ENCODE measurements at regions not wholly inside any gene's neighbourhood (a gene's known extent, or its start where the extent isn't known, plus 50 kb on each side); places are given as distances from the start of the nearest gene placed in this dataset.
"Not testable (repeated sequence)": the region's sequence is repeated elsewhere in the genome, so short reads cannot be mapped to it uniquely, and the experiment has no call there.

- DNase-seq = no peak
Observed at GRCh38 chr22:27300536-27301285, 500.8 kb downstream of the MN1 start.

GRCh38 chr22:27302501-27302900 is 499.1 kb downstream of the MN1 start:
- DNase-seq = no peak

- DNase-seq = no peak
Observed at GRCh38 chr22:27303718-27304117, 497.8 kb downstream of the MN1 start.

- no peak for DNase-seq
Observed at GRCh38 chr22:27306771-27307170, 494.8 kb downstream of the MN1 start.

- no peak for DNase-seq
Observed at GRCh38 chr22:27307545-27308247, 493.9 kb downstream of the MN1 start.

- DNase-seq = no peak
Observed at GRCh38 chr22:27308513-27308912, 493.0 kb downstream of the MN1 start.

GRCh38 chr22:27309697-27310096 is 491.9 kb downstream of the MN1 start:
- no peak for DNase-seq

GRCh38 chr22:27310966-27311697 is 490.4 kb downstream of the MN1 start:
- DNase-seq = no peak

GRCh38 chr22:27311698-27312550 is 489.6 kb downstream of the MN1 start:
- DNase-seq = no peak

- no peak for DNase-seq
Observed at GRCh38 chr22:27312565-27312964, 489.0 kb downstream of the MN1 start.

GRCh38 chr22:27312966-27313855 is 488.3 kb downstream of the MN1 start:
- no peak for DNase-seq

- DNase-seq = no peak
Observed at GRCh38 chr22:27314276-27314807, 487.2 kb downstream of the MN1 start.

- no peak for DNase-seq
Observed at GRCh38 chr22:27315833-27316232, 485.7 kb downstream of the MN1 start.

- no peak for DNase-seq
Observed at GRCh38 chr22:27317096-27317495, 484.5 kb downstream of the MN1 start.

- no peak for DNase-seq
Observed at GRCh38 chr22:27317971-27318428, 483.6 kb downstream of the MN1 start.

GRCh38 chr22:27318516-27318915 is 483.0 kb downstream of the MN1 start:
- no peak for DNase-seq

GRCh38 chr22:27323661-27324060 is 477.9 kb downstream of the MN1 start:
- no peak for DNase-seq

GRCh38 chr22:27324908-27325307 is 476.6 kb downstream of the MN1 start:
- not testable (repeated sequence) for DNase-seq

GRCh38 chr22:27327497-27327896 is 474.1 kb downstream of the MN1 start:
- DNase-seq = no peak

- DNase-seq = no peak
Observed at GRCh38 chr22:27327981-27328721, 473.4 kb downstream of the MN1 start.

All from activated CD4-positive, alpha-beta T cell treated with anti-CD3 and anti-CD28 coated beads, Interleukin-2, amount 50 U/mL, for 4 hours (primary cell).